ENCODE measurements at regions not wholly inside any gene's neighbourhood (a gene's known extent, or its start where the extent isn't known, plus 50 kb on each side); places are given as distances from the start of the nearest gene placed in this dataset.

DNA sequence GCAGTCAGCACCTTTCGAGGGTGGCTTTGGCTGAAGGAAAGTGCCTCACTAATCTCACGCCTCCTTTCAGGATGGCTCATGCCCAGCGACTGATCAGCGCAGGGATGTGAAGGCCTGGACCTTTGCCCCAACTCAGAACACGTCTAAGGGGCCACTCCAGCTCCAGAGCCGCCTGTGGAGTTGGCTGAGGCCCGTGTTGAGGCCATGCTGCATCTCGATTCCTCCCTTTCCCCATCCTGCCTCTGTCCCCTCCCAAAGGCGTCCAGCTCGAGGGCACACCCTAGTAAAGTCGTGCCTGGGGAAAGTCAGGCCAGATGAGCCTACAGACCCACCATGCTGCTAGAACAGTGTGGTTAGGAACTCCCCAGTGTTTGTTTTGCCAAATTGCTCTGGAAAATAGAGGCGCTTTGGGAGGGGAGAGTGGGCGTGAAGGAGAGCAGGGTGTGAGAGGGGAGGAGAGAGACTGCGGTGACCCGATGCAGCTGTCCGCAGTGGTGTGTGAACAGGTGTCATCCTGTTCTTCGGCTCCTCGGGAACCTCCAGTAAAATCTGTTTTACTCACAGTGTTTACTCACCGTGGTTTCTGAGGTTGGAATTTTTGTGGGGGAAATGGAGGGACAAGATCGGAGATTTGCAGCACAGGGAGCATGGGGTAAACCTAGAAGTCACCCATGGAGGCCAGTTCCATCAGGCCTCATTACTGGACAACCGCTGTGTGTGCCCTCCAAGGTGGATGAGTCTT lies 85.0 kb upstream of the PMEPA1 start:
- no peak for DNase-seq

DNA sequence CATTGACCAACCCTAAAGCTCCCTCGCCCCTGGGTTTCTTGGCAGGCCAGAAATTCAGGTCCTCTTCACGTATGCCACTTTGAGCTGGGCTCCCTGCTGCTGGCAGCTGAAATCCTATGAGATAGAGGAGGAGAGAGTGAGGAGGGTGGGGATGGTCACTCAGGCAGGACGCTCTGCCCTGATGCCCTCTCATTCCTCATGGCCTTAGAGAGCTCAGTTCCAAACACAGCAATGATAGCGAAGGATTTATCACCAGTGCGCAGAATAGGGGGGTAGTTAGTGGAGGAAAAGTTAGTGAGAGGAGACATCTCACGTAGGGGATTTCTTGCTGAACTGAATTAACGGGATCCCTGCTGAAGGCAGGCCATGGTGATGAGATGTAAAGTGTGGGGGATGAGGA lies 84.2 kb upstream of the PMEPA1 start:
- DNase-seq: no peak

DNA sequence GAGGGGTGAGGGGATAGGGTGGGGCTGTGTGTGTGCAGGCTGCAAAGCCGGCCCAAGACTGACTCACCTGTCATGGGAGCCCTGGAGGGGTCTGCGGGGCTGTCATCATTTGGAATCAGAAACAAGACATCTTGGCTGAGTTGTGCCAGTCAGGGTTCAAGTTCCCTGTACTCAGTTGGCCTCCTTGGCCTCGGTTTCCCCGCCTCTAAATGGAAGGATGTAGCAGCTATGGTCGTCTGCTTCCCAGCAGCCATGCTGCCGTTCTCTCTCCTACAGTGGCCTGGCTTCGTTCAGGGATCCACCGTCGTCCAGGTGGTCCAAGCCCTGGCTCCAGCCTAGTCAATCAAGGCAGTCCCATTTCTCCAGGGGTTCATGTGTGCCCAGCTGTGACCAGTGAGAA lies 83.6 kb upstream of the PMEPA1 start:
- DNase-seq: no peak

DNA sequence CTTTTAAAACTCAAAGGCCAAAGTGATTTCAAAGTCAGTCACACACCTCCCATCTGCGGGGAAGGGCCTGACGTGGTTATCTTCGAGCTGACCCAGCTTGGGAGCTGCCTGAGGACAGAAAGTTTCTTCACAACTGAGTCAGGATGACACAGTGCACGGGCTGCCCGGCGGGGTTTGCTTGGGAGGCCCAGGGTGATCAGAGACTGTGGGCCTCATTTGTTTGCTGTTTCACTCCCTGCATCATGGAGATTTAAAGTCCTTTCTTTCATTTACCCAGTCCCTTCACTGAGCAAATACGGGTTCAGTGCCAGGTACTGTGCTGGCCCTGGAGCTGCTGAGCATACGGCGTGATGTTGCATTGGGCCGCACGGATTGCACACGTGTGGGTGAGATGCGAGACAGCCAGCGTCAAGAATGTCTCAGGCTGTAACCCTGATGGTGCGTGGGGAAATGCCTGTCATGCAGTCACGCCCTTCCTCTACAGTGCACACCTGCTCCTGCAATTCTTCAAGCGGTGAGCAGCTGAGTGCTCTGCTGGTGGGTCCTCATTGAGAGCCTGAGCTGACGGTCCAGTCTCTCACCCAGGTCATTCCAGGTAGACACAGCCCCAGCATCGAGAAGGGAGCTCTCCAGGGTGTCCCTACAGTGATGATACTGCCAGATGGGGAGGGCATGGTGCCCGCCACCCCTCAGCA lies 82.7 kb upstream of the PMEPA1 start:
- DNase-seq: no peak

DNA sequence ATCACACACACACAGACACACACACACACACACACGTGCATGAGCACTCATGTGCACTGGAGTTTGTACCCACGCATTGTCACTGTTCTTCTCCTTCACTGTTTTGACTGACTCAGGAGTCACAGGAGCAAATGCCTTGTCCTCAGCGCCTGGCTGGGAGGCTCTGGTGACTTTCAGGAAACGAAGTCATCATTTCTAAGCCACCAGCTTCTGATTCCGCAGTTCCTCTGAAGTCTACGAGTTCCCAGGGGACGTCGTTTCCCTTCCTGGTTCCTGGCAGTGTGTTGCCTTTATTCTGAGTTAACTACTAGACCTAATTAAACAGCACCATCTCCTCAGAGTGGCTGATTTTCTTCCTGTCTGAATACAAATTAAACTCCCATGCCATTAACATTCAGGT lies 82.2 kb upstream of the PMEPA1 start:
- DNase-seq: no peak

DNA sequence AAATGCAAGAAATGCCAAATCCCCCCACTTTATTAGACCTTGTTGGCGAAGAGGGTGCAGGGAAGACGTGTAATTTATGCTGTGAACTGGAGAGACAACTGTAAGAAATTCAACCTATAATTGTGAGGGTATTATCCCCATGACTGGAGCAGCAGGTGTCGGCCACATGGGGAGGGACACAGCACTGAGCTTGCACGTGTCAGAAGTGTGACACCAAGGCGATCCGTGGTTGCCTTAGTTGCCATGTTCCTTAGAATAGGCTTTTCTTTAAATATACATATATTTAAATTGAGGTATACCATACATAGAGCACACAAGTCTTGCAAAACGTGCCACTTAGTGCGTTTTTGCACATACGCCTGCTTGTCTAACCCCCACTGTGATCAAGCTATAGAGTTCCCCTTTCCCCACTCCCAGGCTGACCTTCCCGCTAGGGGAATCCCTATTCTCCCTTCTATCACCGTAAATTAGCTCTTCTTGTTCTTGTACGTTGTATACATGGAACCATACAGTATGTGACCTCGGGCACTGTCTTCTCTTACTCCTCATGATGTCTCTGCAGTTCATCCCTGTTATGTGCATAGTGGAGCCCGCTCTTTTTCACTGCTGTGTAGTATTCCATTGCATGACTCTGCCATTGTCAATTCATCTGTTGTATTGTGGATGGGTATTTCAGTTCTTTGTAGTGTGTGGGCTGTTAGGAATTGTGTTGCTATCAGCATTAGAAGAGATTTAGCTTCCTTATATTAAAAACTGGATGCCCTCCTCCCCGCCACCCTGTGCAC lies 81.6 kb upstream of the PMEPA1 start:
- DNase-seq: no peak

DNA sequence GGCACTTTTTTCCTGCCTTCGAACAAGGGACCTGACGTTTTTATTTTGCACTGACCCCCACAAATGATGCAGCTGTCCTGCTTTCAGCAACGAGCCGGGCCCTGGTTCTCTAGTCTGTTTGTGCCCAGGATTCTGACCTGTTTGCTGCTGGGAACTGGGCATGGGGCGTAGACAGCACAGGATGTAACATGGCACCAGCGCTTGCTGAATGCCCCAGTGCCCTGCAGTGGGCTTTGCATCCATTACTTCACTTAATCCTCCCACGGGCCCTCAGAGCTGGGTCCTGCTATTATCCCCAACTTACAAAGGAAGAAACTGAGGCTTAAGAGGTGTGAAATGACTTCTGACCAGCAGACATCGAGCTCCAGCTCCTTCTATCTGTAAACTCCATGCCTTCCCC lies 80.4 kb upstream of the PMEPA1 start:
- DNase-seq: no peak

DNA sequence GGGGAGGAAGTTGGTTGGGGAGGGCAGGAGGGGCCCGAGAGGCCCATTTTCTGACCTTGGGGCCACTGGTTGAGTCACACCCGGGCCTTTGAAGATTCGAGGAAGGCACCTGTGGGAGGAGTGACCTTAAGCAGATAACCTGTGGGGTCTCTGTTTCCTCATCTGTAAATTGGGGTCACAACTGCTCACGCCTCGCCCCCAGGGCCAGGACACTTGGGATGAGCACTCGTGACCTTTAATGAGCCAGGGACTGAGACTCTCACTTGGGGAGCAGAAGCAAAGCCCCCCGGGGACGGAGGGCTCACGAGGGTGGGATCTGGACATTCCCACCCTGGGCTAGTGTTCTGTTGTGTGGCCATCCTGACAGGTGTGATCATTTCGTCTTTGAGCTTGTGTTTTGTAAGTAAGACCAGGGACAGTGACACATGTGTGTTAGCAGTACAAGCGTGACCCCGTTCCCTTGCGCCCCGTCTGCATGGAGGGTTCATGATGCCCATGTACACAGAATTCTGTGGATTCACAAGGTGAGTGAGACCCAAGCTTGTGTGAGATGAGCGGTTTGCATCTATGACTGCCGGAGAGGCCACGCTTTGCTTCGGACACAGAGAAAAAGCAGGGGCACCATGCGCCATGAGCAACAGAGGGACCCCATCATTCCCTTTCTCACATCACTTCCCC lies 79.3 kb upstream of the PMEPA1 start:
- DNase-seq: no peak

DNA sequence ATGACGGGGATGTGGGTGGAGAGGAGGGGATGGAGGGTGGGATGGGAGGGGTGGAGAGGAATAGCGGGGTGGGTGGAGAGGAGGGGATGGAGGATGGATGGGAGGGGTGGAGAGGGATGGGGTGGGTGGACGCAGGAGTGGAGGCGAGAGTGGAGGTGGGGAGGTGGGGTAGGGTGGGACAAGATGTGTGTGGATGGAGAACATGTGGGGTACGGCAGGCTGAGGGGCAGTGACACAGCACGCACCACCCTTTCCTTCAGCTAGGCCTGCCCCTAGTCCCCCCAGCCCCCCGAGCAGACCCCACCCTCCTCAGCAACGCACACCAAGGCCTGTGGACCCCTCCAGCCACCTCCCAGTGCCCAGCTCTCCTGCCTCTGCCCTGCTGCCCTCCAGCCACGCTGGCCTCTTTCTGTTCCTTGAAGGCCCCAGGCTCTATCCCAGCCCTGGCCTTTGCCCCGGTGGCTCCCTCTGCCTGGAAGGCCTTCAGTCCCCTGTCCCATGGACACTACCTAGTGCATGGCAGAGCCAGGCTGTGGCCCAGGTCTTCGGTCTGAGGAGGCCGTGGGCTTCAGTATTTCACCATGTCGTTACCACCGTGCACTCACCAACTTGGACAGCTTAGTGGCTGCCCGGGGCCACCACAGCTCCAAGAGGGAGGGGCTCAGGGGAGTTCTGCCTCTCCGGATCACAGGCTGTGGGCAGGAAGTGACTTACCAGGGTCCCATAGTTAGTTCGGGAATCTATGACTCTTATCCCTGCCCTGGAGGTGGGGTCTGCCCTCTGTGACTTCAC lies 78.4 kb upstream of the PMEPA1 start:
- no peak for DNase-seq

DNA sequence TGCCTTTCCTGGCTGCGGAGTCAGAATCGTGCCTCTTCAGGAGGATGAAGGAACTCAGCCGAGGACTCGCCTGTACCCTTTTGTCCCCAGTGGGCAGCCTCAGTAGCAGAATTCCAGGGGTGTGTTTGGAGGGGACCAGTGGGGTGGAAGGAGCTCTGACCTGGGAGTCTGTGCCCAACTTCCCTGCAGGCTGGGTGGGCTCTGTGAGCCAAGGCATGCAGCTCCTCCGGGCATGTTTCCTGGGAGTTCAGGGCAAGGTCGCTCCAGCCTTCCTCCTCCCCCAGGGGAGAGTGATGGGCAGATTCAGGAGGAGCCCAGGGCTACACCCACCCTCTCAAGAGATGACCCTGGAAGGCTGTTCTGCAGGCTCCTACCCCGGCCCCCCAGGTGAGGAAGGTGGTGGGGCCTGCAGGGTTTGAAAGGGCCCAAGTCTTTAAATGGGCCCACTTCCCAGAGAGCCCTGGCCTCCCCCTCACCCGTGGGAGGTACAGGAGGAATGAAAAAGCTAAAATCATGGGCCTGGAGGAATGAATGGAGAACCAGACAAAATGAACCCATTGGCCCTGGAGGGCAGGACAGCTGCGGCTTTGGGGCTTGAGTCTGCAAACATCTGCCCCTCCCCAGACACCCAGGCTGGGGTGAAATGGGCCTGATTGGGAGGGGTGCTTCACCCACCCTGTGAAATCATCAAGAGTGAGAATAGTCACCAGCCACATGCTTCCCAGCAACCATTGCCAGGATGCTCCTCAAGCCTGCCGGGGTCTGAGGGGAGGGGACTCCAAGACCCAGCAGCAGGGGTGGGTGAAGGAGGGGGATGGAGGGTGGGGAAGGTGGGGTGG lies 77.6 kb upstream of the PMEPA1 start:
- no peak for DNase-seq

DNA sequence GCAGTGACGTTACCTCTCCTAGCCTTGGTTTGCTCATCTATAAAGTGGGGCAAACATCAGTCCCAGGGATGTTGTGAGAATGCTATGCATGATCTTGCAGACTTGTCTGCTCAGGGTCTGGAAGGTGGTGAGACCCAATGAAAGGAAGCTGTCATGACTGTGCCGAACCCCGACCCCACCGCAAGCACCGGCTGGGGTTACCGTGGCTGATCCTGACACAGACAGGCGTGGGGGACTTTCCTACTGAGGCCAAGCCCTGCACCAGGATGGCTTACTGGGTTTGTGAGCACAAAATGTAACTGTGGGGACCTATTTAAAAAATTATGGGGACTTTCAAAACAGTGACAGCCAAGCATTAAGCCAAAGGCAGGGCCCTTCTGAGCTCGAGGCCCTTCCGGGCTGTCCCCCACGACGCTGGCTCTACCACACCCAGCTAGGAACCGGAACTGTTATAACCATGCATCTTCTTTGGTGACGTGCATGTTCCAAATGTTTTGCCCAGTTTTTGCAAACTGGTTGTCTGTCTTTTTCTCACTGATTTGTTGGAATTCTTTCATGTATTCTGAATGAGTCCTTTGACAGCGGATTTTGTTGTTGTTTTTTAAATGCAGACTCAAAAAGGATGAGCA lies 76.6 kb upstream of the PMEPA1 start:
- no peak for DNase-seq

DNA sequence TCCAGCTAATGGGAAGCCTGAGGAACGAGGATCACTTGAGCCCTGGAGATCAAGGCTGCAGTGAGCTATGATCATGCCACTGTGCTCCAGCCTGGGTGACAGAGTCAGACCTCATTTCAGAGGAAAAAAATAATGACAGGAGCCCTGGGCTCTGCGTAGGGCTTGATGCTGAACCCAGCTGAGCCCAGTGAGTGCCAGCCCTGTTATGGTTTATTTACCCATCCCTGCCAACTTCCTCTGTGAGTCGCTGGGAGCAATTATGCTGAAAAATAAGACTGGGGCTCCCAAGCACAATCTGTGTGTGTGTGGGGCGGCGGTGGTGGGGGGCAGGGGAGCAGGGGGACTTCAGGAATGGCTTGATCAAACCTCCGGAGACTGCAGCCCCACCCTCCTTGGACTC lies 75.9 kb upstream of the PMEPA1 start:
- no peak for DNase-seq

DNA sequence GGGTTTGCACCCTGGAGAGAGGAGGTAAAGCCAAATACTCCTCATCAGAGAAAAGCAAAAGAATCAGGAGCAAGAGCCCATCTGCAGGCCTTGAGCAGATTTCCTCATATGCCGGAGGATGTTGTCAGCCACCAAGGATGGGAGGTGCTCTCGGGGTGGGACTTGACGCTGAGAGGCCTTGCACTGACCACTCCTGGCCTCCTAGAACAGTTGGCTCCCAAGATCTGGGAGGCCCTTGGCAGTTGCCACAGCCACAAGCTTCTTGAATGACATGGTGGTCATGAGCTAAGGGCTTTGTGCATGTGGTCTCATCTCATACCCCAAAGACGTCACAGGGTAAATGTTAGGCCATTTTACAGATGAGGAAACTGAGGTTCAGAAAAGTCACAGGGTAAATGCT lies 75.2 kb upstream of the PMEPA1 start:
- DNase-seq: no peak

DNA sequence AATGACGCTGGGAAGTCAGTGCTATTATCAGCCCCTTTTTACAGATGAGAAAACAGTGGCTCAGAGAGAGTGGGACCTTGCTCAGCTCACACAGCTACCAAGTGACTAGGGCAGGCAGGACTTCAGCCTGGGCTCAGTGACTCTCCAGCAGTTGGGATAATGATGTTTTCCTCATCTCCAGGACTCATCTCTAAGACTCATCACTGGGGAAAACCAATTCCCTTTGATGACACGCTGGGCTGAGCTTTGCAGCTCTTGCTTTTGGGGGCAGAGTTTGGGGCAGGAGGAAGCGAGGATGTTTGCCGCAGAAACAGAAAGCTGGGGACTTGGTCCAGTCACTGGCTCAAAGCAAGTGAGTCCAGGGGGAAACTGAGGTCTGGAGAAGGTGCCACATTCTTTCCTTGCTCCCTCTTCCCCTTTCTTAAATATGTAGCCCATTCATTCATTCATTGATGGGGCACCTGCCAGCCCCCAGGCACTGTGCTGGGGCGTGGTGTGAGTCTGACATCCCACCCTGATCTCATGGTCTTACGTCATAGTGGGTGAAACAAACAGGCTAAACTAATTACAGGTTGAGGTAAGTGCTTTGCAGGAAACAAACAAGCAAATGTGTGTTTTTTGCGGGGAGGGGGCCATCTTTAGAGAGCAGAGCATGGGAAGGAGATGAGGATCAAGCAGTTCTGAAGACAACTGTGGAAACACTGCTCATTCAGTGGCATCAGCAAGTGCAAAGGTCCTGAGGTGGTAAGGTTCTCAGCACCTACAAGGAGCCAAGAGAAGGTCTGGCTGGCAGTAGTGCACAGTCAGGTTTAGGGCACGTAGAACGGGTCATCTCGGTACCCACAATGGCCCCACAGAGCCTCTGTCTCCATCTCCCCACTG lies 74.4 kb upstream of the PMEPA1 start:
- no peak for DNase-seq

DNA sequence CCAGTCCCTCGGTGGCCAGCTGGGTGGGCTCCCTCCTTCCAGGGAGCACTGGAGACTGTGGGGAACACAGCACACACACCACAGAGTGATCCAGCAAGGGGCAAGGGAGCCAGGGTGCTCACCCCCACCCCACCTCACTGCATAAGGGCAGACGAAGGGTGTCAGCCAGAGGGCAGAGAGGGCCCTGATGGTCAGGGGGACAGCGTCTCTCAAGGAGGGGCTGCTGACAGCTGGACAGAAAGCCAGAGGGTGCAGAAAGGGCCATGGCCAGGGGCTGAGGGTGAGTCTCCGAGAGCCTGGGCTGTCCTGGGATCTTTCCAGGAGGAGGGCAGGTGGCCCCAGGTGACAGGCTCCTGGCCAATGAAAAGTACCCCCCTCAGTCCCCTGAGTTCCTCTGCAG lies 73.4 kb upstream of the PMEPA1 start:
- DNase-seq: no peak

DNA sequence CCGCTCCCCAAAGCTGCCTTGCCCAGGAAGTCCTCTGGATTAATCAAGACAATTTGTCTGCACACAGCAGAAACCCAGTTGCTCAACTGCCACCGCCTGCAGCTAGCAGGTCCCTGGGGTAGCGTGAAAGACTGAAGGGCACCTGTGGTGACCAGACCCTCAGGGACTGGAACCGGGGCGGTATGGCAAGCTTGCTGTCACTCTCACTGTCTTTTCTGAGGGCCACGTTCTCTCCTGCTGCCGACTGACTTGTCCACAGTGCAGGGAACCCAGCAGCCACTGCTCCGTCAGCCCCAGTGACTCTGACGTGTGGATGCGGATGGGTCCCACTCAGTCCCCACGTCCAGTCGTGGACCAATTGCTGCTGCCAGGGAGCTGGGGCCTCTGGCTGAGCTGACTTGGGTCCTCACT lies 72.8 kb upstream of the PMEPA1 start:
- no peak for DNase-seq

DNA sequence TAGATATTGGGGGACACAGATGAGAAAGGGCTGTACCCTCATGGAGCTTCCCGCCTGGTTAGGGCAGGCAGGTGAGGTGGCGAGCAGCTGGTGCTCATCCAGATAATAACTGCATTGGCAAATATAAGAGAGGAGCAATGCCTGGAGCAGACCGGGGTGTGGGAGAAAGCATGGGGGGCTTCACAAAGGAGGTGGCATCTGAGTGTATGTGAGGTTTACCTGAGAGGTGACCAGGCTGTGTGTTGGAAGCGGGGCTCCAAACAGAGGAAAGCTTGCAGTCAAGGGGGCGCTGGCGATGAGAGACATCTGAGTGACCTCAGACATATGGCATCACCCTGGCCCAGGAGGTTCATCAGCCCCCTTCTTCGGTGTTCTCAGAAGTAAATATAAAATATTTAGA lies 72.1 kb upstream of the PMEPA1 start:
- DNase-seq: no peak

DNA sequence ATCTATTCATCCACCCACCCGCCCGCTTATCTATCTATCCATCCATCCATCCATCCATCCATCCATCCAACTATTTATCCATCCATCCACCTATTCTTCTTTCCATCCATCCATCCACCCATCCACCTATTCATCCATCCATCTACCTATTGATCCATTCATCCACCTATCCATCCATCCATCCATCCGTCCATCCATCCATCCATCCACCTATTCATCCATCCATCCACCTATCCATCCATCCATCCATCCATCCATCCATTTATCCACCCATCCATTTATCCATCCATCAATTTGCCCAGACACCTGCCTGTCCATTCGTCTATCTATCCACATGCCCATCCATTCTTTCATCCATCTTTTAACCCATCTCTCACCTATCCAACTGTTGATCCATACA lies 71.1 kb upstream of the PMEPA1 start:
- DNase-seq: no peak

DNA sequence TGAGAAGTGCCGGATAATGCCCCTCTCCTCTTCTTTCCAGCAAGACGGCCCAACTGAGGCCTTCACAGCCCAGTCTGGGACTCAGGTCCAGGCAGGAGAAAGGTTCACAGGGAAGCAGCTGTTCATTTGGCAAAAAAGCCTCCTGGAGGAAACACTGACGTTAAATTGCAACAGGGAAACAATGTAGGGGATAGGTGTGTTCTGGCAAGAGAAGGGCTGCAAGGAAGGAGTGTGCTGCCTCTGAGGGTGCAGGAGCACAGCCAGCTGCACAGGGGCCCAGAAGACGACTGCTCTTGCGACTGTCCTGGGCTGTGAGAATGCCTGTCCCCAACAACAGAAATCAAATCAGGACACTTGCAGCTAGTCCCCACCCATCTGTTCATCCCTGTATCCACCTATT lies 70.6 kb upstream of the PMEPA1 start:
- DNase-seq: no peak

DNA sequence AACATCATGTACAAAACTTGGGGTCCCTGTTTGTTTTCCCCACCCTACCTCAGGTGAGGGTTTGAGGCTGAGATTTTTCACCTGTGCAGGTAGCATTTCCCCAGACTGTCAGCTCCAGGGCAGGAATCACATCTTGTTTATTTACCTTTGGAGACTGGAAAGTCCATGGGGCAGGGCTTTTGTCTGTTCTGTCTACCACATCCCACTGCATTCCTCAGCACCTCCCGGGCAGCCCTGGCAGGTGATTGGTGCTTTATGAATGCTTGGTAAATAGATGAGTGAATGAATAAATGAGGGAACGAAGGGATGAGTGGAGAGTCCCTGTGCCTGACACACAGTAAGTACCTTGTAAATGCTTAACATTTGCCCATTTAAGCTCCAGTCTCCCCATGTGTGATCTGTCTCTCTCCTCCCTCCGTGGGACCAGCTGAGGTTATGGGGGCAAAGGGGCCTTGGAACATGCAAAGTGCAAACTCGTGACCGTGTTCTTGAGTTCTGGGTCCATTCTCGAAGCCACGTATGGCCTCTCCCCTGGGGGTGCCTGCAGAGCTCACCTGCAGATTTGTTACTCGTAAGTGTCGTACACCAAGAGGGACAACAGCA lies 69.7 kb upstream of the PMEPA1 start:
- no peak for DNase-seq
